ENCODE measurements at regions not wholly inside any gene's neighbourhood (a gene's known extent, or its start where the extent isn't known, plus 50 kb on each side); places are given as distances from the start of the nearest gene placed in this dataset.

DNA sequence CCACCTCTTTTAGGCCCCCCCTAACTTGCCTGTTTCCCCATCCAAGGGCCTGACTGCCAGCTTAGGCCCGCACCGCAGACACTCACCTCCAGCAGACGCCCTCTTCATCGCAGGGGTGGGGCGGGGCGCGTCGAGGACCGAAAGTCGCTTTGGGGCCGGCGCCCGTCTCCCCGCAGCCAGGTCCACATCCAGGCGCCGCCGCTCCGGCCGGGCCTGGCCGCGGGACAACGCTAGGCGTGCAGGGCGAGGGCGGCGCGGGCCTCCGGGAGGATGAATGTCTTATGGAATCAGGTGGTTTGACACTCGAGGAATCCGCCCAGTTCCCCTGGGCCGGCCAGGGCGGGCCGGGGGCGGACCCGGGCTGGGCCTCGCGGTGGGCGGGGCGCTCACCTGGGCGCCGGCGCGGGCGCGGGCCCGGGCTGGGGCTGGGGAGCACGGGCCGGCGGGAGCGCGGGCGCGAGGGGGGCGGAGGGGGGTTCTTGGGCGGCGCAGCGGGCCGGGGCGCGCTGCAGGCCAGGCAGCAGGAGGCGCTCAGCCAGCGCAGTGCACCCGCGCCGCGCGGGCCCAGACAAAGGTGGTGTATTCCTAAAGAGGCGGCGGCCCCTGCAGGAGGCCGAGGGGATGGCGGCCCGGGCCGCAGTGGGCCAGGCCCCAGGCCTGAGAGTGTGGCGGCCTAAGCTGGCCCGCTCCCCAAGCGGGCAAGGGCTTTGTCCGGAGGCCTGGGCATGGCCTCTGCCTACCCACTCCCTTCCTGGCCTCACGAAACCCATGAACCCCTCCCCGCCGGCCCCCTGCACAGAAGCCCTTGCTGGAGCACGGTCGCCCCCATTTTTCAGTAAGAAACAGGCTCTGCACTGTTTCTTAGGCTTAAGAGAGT, 177.6 kb downstream of the IGLL1 start:
- TF ChIP-seq, protein P1, sequence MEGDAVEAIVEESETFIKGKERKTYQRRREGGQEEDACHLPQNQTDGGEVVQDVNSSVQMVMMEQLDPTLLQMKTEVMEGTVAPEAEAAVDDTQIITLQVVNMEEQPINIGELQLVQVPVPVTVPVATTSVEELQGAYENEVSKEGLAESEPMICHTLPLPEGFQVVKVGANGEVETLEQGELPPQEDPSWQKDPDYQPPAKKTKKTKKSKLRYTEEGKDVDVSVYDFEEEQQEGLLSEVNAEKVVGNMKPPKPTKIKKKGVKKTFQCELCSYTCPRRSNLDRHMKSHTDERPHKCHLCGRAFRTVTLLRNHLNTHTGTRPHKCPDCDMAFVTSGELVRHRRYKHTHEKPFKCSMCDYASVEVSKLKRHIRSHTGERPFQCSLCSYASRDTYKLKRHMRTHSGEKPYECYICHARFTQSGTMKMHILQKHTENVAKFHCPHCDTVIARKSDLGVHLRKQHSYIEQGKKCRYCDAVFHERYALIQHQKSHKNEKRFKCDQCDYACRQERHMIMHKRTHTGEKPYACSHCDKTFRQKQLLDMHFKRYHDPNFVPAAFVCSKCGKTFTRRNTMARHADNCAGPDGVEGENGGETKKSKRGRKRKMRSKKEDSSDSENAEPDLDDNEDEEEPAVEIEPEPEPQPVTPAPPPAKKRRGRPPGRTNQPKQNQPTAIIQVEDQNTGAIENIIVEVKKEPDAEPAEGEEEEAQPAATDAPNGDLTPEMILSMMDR (IDR thresholded peaks at IDR 0.05), result no peak
- no peak for TF ChIP-seq POLR2A (IDR thresholded peaks at IDR 0.05)

Measured in lower leg skin (tissue), 3 donors.